Natural killer cell (primary cell): ENCODE measurements at regions not wholly inside any gene's neighbourhood (a gene's known extent, or its start where the extent isn't known, plus 50 kb on each side); places are given as distances from the start of the nearest gene placed in this dataset.

ENCODE experiments used
- ATAC-seq, 3 donors: fragments of 150-1000 bp in 2 of 3; fragments of 200-7000 bp in 1 of 3; cut with Tn5 transposase; 1 replicate in 1 of 3; 2 replicates in 2 of 3; pipeline ENCODE4 v1.10.0; 2021; ENCODE audit warnings: mild to moderate bottlenecking in 2 of 3, moderate library complexity in 2 of 3
- DNase-seq, 2 donors: peaks; one replicate each; pipeline versions ENCODE4 v3.0.0 to v3.0.0-alpha.2; 2013 to 2021; ENCODE audit warnings: mixed read lengths in 1 of 2
- H3K27ac ChIP-seq: one replicate; pipeline ENCODE4 v1.5.1; 2013; ENCODE audit warnings: mild to moderate bottlenecking, low read length
- H3K27me3 ChIP-seq: one replicate; pipeline ENCODE4 v1.6.1; 2013; ENCODE audit warnings: low read length; ENCODE audit not compliant: control insufficient read depth, insufficient read depth
- H3K36me3 ChIP-seq: one replicate; pipeline ENCODE4 v1.6.1; 2013; ENCODE audit warnings: low read length; ENCODE audit not compliant: control insufficient read depth, insufficient read depth
- H3K4me1 ChIP-seq: one replicate; pipeline ENCODE4 v1.6.1; 2013; ENCODE audit warnings: low read length; ENCODE audit not compliant: control insufficient read depth, insufficient read depth
- H3K4me3 ChIP-seq: one replicate; pipeline ENCODE4 v1.5.1; 2013; ENCODE audit warnings: low read length
- H3K9me3 ChIP-seq: one replicate; pipeline ENCODE4 v1.6.1; 2013; ENCODE audit warnings: low read length; ENCODE audit not compliant: control insufficient read depth, insufficient read depth
- H3K27ac Mint-ChIP-seq, 2 donors: one replicate each; pipeline ENCODE4 v1.8.0; 2022; ENCODE audit warnings: mild to moderate bottlenecking in 2 of 2, mixed read lengths in 2 of 2, moderate library complexity in 1 of 2
- H3K27me3 Mint-ChIP-seq, 2 donors: one replicate each; pipeline ENCODE4 v1.8.0; 2022; ENCODE audit warnings: low read depth in 2 of 2, mixed read lengths in 2 of 2
- H3K36me3 Mint-ChIP-seq: one replicate; pipeline ENCODE4 v1.8.0; 2022; ENCODE audit warnings: mixed read lengths
- H3K4me1 Mint-ChIP-seq, 2 donors: one replicate each; pipeline ENCODE4 v1.8.0; 2022; ENCODE audit warnings: mixed read lengths in 2 of 2
- H3K4me3 Mint-ChIP-seq: one replicate; pipeline ENCODE4 v1.8.0; 2022; ENCODE audit warnings: mild to moderate bottlenecking, moderate library complexity, mixed read lengths
- H3K9me3 Mint-ChIP-seq, 2 donors: one replicate each; pipeline ENCODE4 v1.8.0; 2022; ENCODE audit warnings: mixed read lengths in 2 of 2
- CTCF ChIP-seq: fragments of 200-600 bp; IDR thresholded peaks from one replicate; pipeline ENCODE4 v1.8.0; 2022; ENCODE audit warnings: antibody characterized with exemption
- WGBS: methylation state at CpG from one replicate; pipeline ENCODE4 v1.1.7; 2013; ENCODE audit warnings: missing lambda C conversion rate; ENCODE audit not compliant: insufficient coverage; 5-methylcytosine and 5-hydroxymethylcytosine counted together
- intact Hi-C: fragments of 100-400 bp; cut with micrococcal nuclease; formaldehyde crosslinking; loops from one replicate; pipeline ENCODE4 v1.14.2; 2022

- DNase-seq: no peak
- no peaks in the 10 kb centered on the region for H3K27me3 Mint-ChIP-seq
- H3K4me3 Mint-ChIP-seq: no peak overlapping the region
- peaks cover 6 to 9% of the 10 kb centered on the region in 2 donors for H3K9me3 Mint-ChIP-seq
- WGBS: 93% methylated on average over 2 of the region's 2 CpGs
- no peak overlapping the region for H3K27ac ChIP-seq
- ATAC-seq: no peak
- H3K4me3 ChIP-seq: no peak overlapping the region
- H3K36me3 ChIP-seq: no peaks in the 10 kb centered on the region
- no peak overlapping the region for H3K27ac Mint-ChIP-seq
- H3K36me3 Mint-ChIP-seq: no peaks in the 10 kb centered on the region
- H3K27me3 ChIP-seq: no peaks in the 10 kb centered on the region
- no peaks in the 10 kb centered on the region for H3K4me1 ChIP-seq
- intact Hi-C loops: no loop called here
- no peak for TF ChIP-seq CTCF
- H3K9me3 ChIP-seq: no peaks in the 10 kb centered on the region
- no peaks in the 10 kb centered on the region for H3K4me1 Mint-ChIP-seq
Measured at GRCh38 chr11:29483831-29484230, 533.0 kb downstream of the KCNA4 start.

GRCh38 chr11:29482510-29482909, 534.3 kb downstream of the KCNA4 start:
- intact Hi-C loops: no loop called here

GRCh38 chr11:29481738-29482137, 535.1 kb downstream of the KCNA4 start:
- no peak for ATAC-seq
- Histone ChIP-seq H3K9me3 (no peaks in the 10 kb centered on the region), H3K4me1 (no peaks in the 10 kb centered on the region), H3K4me3 (no peak overlapping the region), H3K36me3 (no peaks in the 10 kb centered on the region), H3K27ac (no peak overlapping the region), H3K27me3 (no peaks in the 10 kb centered on the region)
- peaks cover 5 to 12% of the 10 kb centered on the region in 2 donors for H3K9me3 Mint-ChIP-seq
- 100% methylated on average over 1 of the region's 2 CpGs for WGBS
- no peaks in the 10 kb centered on the region for H3K27me3 Mint-ChIP-seq
- intact Hi-C loops: no loop called here
- no peak overlapping the region for H3K27ac Mint-ChIP-seq
- no peak overlapping the region for H3K4me3 Mint-ChIP-seq
- H3K4me1 Mint-ChIP-seq: no peaks in the 10 kb centered on the region
- no peaks in the 10 kb centered on the region for H3K36me3 Mint-ChIP-seq
- no peak for DNase-seq
- TF ChIP-seq CTCF: no peak

More at GRCh38 chr11:29482510-29482909, 534.3 kb downstream of the KCNA4 start:
- no peak overlapping the region for H3K27ac ChIP-seq
- TF ChIP-seq CTCF: no peak
- Mint-ChIP-seq H3K27ac (no peak overlapping the region), H3K4me1 (no peaks in the 10 kb centered on the region), H3K4me3 (no peak overlapping the region), H3K27me3 (no peaks in the 10 kb centered on the region), H3K9me3 (peaks cover 7 to 14% of the 10 kb centered on the region in 2 donors), H3K36me3 (no peaks in the 10 kb centered on the region)
- WGBS: 84% methylated on average over 4 of the region's 4 CpGs
- H3K27me3 ChIP-seq: no peaks in the 10 kb centered on the region
- no peaks in the 10 kb centered on the region for H3K9me3 ChIP-seq
- ATAC-seq (no peak), DNase-seq (no peak)
- no peaks in the 10 kb centered on the region for H3K36me3 ChIP-seq
- H3K4me1 ChIP-seq: no peaks in the 10 kb centered on the region
- H3K4me3 ChIP-seq: no peak overlapping the region

- ATAC-seq (no peak), DNase-seq (no peak)
- Histone ChIP-seq H3K27ac (no peak overlapping the region), H3K27me3 (no peaks in the 10 kb centered on the region), H3K4me1 (no peaks in the 10 kb centered on the region), H3K4me3 (no peak overlapping the region), H3K36me3 (no peaks in the 10 kb centered on the region), H3K9me3 (no peaks in the 10 kb centered on the region)
- TF ChIP-seq CTCF: no peak
- H3K4me1 Mint-ChIP-seq: no peaks in the 10 kb centered on the region
- no peak overlapping the region for H3K4me3 Mint-ChIP-seq
- H3K9me3 Mint-ChIP-seq: peaks cover 5 to 12% of the 10 kb centered on the region in 2 donors
- H3K27me3 Mint-ChIP-seq: no peaks in the 10 kb centered on the region
- intact Hi-C loops: no loop called here
- H3K27ac Mint-ChIP-seq: no peak overlapping the region
- no peaks in the 10 kb centered on the region for H3K36me3 Mint-ChIP-seq
- WGBS: 83% methylated on average over 1 of the region's 1 CpG
Measured at GRCh38 chr11:29480981-29481380, 535.8 kb downstream of the KCNA4 start.
